GM21360 (cell line): ENCODE measurements at regions not wholly inside any gene's neighbourhood (a gene's known extent, or its start where the extent isn't known, plus 50 kb on each side); places are given as distances from the start of the nearest gene placed in this dataset.
"Not testable (repeated sequence)": the region's sequence is repeated elsewhere in the genome, so short reads cannot be mapped to it uniquely, and the experiment has no call there.

Source experiments
- ATAC-seq: cut with Tn5 transposase; IDR thresholded peaks from one replicate; pipeline ENCODE4 v1.9.1; 2021; ENCODE audit warnings: mild to moderate bottlenecking, moderate library complexity; ENCODE audit not compliant: unreplicated experiment

- no peak for ATAC-seq
These were observed 122.0 kb downstream of the CT47B1 start for GRCh38 chrX:120753413-120754251.

DNA sequence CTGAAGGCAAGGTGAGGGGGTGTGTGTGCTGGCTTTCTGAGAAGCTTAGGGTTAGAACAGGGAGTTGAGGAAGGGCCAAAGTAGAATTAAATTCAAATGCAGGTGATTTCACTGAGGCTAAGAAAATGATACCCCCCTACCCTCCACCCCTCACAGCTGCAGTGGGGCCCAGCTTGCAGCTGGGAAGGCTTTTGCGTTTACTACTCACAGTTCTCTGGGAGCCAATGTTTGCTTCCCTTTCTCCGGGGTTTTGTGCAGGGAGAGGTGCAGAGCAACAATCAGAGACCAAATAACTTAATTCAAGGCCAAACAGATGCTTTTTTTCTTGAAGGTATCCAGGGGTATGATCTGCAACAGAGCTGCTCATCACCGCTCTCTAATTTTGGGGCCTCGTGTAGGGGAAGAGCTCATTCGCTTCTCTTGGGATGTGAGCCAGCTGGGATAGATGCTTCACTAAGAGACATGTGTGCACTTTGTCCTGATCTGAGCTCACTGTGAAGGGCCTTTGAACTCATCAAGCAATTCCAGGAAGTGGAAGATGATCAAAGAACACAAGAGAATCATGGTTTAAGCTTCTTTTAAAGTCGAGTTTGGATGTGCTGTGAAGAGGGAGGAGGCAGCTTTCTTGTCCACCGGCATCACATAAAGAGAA is 122.7 kb upstream of the C1GALT1C1 start:
- ATAC-seq: no peak

DNA sequence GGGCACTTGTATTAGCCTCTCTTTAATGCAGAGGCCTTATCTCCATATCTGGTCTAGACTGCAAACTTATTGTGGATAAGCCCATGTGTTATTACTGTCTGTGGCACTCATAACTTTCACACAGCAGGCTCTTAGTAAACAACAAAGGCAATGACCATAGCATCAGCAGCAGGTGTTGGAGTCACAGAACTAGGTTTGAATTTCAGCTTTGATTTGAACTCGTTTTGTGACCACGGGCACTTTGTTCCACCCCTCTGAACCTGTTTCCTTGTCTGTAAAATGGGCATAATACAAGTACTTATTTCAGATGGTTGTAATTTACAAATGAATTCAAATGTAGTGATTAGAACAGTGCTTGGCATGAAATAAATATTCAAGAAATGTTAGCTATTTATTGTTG is 121.8 kb upstream of the C1GALT1C1 start:
- no peak for ATAC-seq

DNA sequence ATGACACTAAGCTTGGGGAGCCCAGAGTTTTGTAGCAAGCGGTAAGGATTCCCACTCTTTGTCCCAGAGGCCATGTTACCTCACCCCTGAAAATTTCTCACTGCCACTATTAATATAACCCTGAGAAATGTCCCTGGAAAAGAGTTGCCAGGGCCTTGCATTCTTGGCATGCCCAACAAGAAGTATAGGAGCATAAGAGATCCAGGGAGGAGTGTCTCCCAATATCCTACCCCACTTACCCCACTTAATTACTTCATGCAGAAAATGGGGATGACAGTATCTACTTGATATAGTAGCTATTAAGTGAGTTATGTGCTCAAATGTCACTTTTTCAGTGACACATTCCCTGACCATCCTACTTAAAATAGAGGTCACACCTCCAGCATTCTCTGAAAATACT is 120.5 kb upstream of the C1GALT1C1 start:
- no peak for ATAC-seq

DNA sequence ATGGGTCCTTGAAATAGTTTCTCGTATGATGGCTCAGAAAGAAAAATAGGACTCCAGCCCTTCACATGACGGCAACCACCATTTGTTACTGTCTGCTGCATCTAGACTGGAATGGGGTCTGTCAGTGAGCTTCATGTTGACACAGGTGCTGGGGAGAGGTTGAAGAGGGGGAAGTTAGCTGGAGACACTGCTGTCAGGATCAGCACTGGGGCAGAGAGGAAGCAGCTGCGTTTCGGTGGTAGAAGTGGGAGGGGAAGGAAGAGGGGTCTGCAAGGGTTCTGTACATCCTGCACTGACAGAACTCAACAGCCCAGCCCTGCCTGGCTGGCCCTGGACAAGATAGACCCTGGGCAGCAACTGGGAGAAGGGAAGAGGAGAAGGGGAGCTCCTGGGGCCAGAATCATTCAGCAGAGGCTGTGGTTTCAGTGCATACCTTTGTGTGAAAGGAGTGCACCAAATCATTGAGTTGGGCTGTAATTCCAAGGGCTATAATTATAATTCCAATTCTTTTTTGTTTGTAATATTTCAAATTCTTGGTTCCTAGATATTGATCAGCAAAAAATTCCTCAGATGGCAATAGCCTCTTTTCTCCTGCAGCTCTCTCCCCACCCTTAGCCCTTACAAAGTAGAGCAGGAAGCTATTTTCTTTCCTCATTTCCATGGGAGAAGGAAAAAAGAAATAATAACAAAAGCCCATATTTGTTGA is 119.4 kb upstream of the C1GALT1C1 start:
- peak; percentile 71 for ATAC-seq

- no peak for ATAC-seq
These were observed 116.3 kb upstream of the C1GALT1C1 start for GRCh38 chrX:120746153-120746552.

- ATAC-seq: no peak
These were observed 113.3 kb upstream of the C1GALT1C1 start for GRCh38 chrX:120742946-120743665.

DNA sequence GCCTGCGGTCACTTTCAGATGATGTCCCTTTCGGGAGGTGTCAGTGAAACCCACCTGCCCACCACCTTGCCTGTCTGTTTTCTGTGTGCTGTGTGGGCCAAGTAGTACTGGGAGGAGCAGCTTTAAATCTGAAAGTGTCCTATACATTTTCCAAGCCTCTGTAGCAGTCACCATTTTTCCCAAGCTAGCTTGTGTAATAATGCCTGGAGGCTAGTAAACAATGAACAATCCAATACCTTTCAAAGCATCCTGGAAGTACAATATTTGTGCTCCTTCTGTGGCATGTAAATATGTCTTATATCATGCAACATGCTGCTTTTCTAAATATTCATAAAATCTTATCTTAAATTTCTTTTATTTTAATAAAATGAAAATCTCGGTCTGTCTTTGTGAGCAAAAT is 111.6 kb upstream of the C1GALT1C1 start:
- ATAC-seq: no peak

- no peak for ATAC-seq
These were observed 110.2 kb upstream of the C1GALT1C1 start for GRCh38 chrX:120740072-120740471.

DNA sequence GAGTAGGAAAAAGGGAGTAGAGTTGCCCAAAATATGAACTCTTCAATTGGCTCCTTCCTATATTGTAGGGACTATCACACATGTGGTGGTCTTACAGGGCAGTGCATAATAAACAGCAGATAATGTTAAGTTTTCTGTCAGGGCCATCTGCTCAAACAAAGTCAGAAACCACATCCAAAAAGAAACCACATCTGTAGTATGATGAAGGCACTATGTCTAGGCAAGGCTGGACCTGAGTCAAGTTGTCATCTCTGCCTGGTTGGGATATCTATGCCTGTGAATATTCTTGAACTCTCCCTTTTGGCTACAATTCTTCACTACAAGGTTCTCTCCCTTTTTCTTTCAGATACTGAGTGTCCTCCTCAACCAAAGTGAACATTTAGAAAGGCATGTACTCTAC is 109.4 kb upstream of the C1GALT1C1 start:
- no peak for ATAC-seq

GRCh38 chrX:120736989-120737388 is 107.1 kb upstream of the C1GALT1C1 start:
- no peak for ATAC-seq

DNA sequence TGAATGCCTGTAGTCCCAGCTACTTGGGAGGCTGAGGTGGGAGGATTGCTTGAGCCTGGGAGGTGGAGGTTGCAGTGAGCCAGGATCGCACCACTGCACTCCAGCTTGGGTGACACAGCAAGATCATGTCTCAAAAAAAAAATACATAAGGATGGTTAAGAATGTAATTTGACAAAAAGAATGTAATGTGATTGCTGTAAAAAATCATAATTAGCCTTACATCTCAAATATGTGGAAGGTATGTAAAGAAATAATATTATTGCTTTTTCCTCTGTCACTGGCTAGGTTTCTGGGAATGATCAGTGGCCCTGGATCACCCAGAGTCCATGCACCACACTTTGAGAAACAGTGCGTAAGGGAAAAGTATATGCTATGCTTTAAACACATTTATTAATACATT is 106.1 kb upstream of the C1GALT1C1 start:
- no peak for ATAC-seq

DNA sequence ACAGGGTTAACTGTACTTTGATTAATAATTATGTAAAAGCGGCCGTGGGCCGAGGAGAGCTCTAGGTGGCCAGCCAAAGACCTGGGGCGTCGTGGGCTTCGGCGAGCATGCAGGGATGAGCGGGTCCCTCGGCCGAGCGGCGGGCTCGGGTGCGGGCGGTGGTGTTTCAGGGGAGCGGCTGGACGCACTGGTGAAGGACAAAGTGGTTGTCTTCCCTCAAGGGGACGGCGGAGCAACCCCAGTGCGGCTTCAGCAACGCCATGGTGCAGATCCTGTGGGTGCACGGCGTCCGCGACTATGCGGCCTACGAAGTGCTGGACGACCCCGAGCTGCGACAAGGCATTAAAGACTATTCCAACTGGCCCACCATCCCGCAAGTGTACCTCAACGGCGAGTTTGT is 103.0 kb upstream of the C1GALT1C1 start:
- no peak for ATAC-seq

DNA sequence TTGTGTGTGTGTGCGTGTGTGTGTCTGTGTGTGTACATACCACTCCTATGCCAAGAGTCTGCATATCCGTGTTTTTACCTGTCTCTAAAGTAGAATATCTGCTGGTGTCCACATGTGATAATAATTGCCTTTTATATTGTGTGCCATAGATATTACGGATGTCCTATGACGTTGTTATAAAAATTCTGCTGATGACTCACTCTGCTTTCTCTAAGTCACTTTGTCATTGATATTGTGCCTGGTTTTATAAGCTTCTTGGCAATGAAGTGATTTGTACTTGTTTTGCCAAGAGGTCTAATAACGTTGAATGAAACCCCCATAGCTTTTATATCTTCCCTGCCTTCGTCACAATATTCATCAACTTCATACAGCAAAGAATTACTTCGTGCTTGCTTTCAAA is 102.6 kb upstream of the C1GALT1C1 start:
- ATAC-seq: no peak

GRCh38 chrX:120731386-120731785 is 101.5 kb upstream of the C1GALT1C1 start:
- ATAC-seq: no peak

- ATAC-seq: not testable (repeated sequence)
These were observed 99.8 kb upstream of the C1GALT1C1 start for GRCh38 chrX:120729506-120730255.

DNA sequence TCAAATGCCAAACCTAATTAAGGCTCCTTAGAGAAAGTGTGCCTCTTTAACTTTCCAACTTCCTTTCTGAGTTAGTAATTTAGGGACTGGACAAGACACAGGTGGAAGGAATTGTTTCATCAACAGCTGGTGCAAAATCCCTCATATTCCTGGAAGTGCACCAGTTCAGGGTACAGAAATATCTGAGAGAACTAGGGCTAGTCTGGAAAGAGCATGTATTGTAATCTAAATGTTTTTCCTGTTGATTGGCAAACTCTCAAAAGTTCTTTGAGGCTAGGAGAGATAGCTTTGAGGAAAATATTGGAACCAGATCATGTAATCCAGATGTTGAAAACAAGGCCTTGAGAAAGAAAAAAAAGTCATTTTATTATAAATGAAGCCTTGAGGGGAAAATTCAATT is 98.1 kb upstream of the C1GALT1C1 start:
- no peak for ATAC-seq

DNA sequence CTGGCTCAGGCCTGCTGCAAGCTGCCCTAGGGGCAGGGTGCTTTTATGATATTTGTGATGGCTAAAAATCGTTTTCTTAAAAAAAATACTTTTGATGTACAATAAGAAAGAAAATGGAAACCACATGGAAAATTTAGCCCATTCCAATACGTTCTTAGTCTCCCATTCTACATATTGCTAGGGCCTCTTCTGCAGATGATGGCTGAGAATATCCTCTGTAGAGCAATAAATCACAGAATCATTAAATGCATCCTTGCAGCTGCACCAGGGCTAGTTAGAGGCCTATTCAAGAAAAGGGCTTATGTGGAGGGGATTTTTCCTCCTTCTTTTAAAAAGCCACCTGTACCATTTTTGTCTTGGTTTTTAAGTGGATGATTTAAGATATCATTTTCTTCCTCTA is 97.6 kb upstream of the C1GALT1C1 start:
- ATAC-seq: no peak

GRCh38 chrX:120726294-120726693 is 96.4 kb upstream of the C1GALT1C1 start:
- ATAC-seq: peak; percentile 95

- no peak for ATAC-seq
These were observed 96.0 kb upstream of the C1GALT1C1 start for GRCh38 chrX:120725874-120726273.
